ENCODE measurements at regions not wholly inside any gene's neighbourhood (a gene's known extent, or its start where the extent isn't known, plus 50 kb on each side); places are given as distances from the start of the nearest gene placed in this dataset.
"Not testable (repeated sequence)": the region's sequence is repeated elsewhere in the genome, so short reads cannot be mapped to it uniquely, and the experiment has no call there.

- Histone ChIP-seq H3K4me1 (ENCODE audit: control insufficient read depth, insufficient read depth, low read length) (no peaks in the 10 kb centered on the region), H3K27ac (ENCODE audit: insufficient read depth, low read depth, low read length, poor library complexity, severe bottlenecking) (no peak overlapping the region), H3K36me3 (ENCODE audit: control insufficient read depth, insufficient read depth, low read length) (no peaks in the 10 kb centered on the region), H3K27me3 (ENCODE audit: control insufficient read depth, insufficient read depth, low read length, poor library complexity, severe bottlenecking) (no peaks in the 10 kb centered on the region), H3K4me3 (ENCODE audit: insufficient read depth, low read depth, low read length) (no peak overlapping the region), H3K9me3 (ENCODE audit: control insufficient read depth, low read length) (no peaks in the 10 kb centered on the region)
- 92 to 100% methylated on average over 2 of the region's 2 CpGs for WGBS, 2 experiments
Measured at GRCh38 chrX:7641141-7641540, 201.8 kb upstream of the VCX start.

- H3K27me3 ChIP-seq (ENCODE audit: control insufficient read depth, insufficient read depth, low read length, poor library complexity, severe bottlenecking), result no peaks in the 10 kb centered on the region
- WGBS, 2 experiments, result 89 to 100% methylated on average over 1 to 2 of the region's 2 CpGs
Measured at GRCh38 chrX:7640392-7640791, 202.6 kb upstream of the VCX start.

GRCh38 chrX:7638078-7638710 lies 204.8 kb upstream of the VCX start:
- 90 to 93% methylated on average over 7 of the region's 7 CpGs for WGBS, 2 experiments

More at GRCh38 chrX:7640392-7640791, 202.6 kb upstream of the VCX start:
- no peaks in the 10 kb centered on the region for H3K4me1 ChIP-seq (ENCODE audit: control insufficient read depth, insufficient read depth, low read length)
- H3K4me3 ChIP-seq (ENCODE audit: insufficient read depth, low read depth, low read length), result no peak overlapping the region
- no peaks in the 10 kb centered on the region for H3K9me3 ChIP-seq (ENCODE audit: control insufficient read depth, low read length)
- H3K27ac ChIP-seq (ENCODE audit: insufficient read depth, low read depth, low read length, poor library complexity, severe bottlenecking), result no peak overlapping the region
- H3K36me3 ChIP-seq (ENCODE audit: control insufficient read depth, insufficient read depth, low read length), result no peaks in the 10 kb centered on the region

GRCh38 chrX:7637066-7637465 lies 205.9 kb upstream of the VCX start:
- WGBS, 2 experiments, result 89 to 100% methylated on average over 1 of the region's 3 CpGs
- no peak overlapping the region for H3K4me3 ChIP-seq (ENCODE audit: insufficient read depth, low read depth, low read length)
- no peaks in the 10 kb centered on the region for H3K27me3 ChIP-seq (ENCODE audit: control insufficient read depth, insufficient read depth, low read length, poor library complexity, severe bottlenecking)

More at GRCh38 chrX:7638078-7638710, 204.8 kb upstream of the VCX start:
- Histone ChIP-seq H3K27me3 (ENCODE audit: control insufficient read depth, insufficient read depth, low read length, poor library complexity, severe bottlenecking) (no peaks in the 10 kb centered on the region), H3K9me3 (ENCODE audit: control insufficient read depth, low read length) (no peaks in the 10 kb centered on the region), H3K36me3 (ENCODE audit: control insufficient read depth, insufficient read depth, low read length) (no peaks in the 10 kb centered on the region), H3K4me3 (ENCODE audit: insufficient read depth, low read depth, low read length) (no peak overlapping the region), H3K27ac (ENCODE audit: insufficient read depth, low read depth, low read length, poor library complexity, severe bottlenecking) (no peak overlapping the region), H3K4me1 (ENCODE audit: control insufficient read depth, insufficient read depth, low read length) (no peaks in the 10 kb centered on the region)

GRCh38 chrX:7635604-7636003 lies 207.4 kb upstream of the VCX start:
- Histone ChIP-seq H3K27ac (ENCODE audit: insufficient read depth, low read depth, low read length, poor library complexity, severe bottlenecking) (no peak overlapping the region), H3K4me1 (ENCODE audit: control insufficient read depth, insufficient read depth, low read length) (no peaks in the 10 kb centered on the region), H3K27me3 (ENCODE audit: control insufficient read depth, insufficient read depth, low read length, poor library complexity, severe bottlenecking) (no peaks in the 10 kb centered on the region), H3K9me3 (ENCODE audit: control insufficient read depth, low read length) (no peaks in the 10 kb centered on the region), H3K4me3 (ENCODE audit: insufficient read depth, low read depth, low read length) (no peak overlapping the region), H3K36me3 (ENCODE audit: control insufficient read depth, insufficient read depth, low read length) (no peaks in the 10 kb centered on the region)
- 100% methylated on average over 2 of the region's 3 CpGs; no CpG with 5 or more reads in 1 of the 2 experiments for WGBS, 2 experiments

More at GRCh38 chrX:7637066-7637465, 205.9 kb upstream of the VCX start:
- no peaks in the 10 kb centered on the region for H3K4me1 ChIP-seq (ENCODE audit: control insufficient read depth, insufficient read depth, low read length)
- no peak overlapping the region for H3K27ac ChIP-seq (ENCODE audit: insufficient read depth, low read depth, low read length, poor library complexity, severe bottlenecking)
- no peaks in the 10 kb centered on the region for H3K9me3 ChIP-seq (ENCODE audit: control insufficient read depth, low read length)
- no peaks in the 10 kb centered on the region for H3K36me3 ChIP-seq (ENCODE audit: control insufficient read depth, insufficient read depth, low read length)

GRCh38 chrX:7620560-7620959 lies 222.4 kb upstream of the VCX start:
- Histone ChIP-seq H3K4me3 (ENCODE audit: insufficient read depth, low read depth, low read length) (no peak overlapping the region), H3K27ac (ENCODE audit: insufficient read depth, low read depth, low read length, poor library complexity, severe bottlenecking) (no peak overlapping the region), H3K4me1 (ENCODE audit: control insufficient read depth, insufficient read depth, low read length) (no peaks in the 10 kb centered on the region), H3K9me3 (ENCODE audit: control insufficient read depth, low read length) (no peaks in the 10 kb centered on the region), H3K36me3 (ENCODE audit: control insufficient read depth, insufficient read depth, low read length) (no peaks in the 10 kb centered on the region), H3K27me3 (ENCODE audit: control insufficient read depth, insufficient read depth, low read length, poor library complexity, severe bottlenecking) (no peaks in the 10 kb centered on the region)
- WGBS, 2 experiments, result 90 to 94% methylated on average over 3 of the region's 3 CpGs

GRCh38 chrX:7617994-7618393 lies 225.0 kb upstream of the VCX start:
- no peaks in the 10 kb centered on the region for H3K36me3 ChIP-seq (ENCODE audit: control insufficient read depth, insufficient read depth, low read length)
- H3K4me3 ChIP-seq (ENCODE audit: insufficient read depth, low read depth, low read length), result no peak overlapping the region
- H3K9me3 ChIP-seq (ENCODE audit: control insufficient read depth, low read length), result no peaks in the 10 kb centered on the region

GRCh38 chrX:7614616-7615015 lies 228.4 kb upstream of the VCX start:
- H3K9me3 ChIP-seq (ENCODE audit: control insufficient read depth, low read length), result no peaks in the 10 kb centered on the region
- no peak overlapping the region for H3K4me3 ChIP-seq (ENCODE audit: insufficient read depth, low read depth, low read length)
- H3K27me3 ChIP-seq (ENCODE audit: control insufficient read depth, insufficient read depth, low read length, poor library complexity, severe bottlenecking), result no peaks in the 10 kb centered on the region
- H3K36me3 ChIP-seq (ENCODE audit: control insufficient read depth, insufficient read depth, low read length), result no peaks in the 10 kb centered on the region
- no peak overlapping the region for H3K27ac ChIP-seq (ENCODE audit: insufficient read depth, low read depth, low read length, poor library complexity, severe bottlenecking)
- WGBS, 2 experiments, result 88 to 95% methylated on average over 3 of the region's 3 CpGs
- H3K4me1 ChIP-seq (ENCODE audit: control insufficient read depth, insufficient read depth, low read length), result no peaks in the 10 kb centered on the region

More at GRCh38 chrX:7617994-7618393, 225.0 kb upstream of the VCX start:
- H3K27ac ChIP-seq (ENCODE audit: insufficient read depth, low read depth, low read length, poor library complexity, severe bottlenecking), result no peak overlapping the region
- H3K27me3 ChIP-seq (ENCODE audit: control insufficient read depth, insufficient read depth, low read length, poor library complexity, severe bottlenecking), result no peaks in the 10 kb centered on the region
- 88 to 98% methylated on average over 3 of the region's 3 CpGs for WGBS, 2 experiments
- no peaks in the 10 kb centered on the region for H3K4me1 ChIP-seq (ENCODE audit: control insufficient read depth, insufficient read depth, low read length)

- not testable (repeated sequence) for H3K27me3 ChIP-seq (ENCODE audit: control insufficient read depth, insufficient read depth, low read length, poor library complexity, severe bottlenecking); H3K27ac ChIP-seq (ENCODE audit: insufficient read depth, low read depth, low read length, poor library complexity, severe bottlenecking); H3K9me3 ChIP-seq (ENCODE audit: control insufficient read depth, low read length); H3K4me1 ChIP-seq (ENCODE audit: control insufficient read depth, insufficient read depth, low read length); H3K4me3 ChIP-seq (ENCODE audit: insufficient read depth, low read depth, low read length); H3K36me3 ChIP-seq (ENCODE audit: control insufficient read depth, insufficient read depth, low read length)
- WGBS, 2 experiments, result 93 to 97% methylated on average over 12 to 22 of the region's 29 CpGs
Measured at GRCh38 chrX:7608625-7609024, 234.3 kb upstream of the VCX start.

- no peak overlapping the region for H3K27ac ChIP-seq (ENCODE audit: insufficient read depth, low read depth, low read length, poor library complexity, severe bottlenecking)
- no peaks in the 10 kb centered on the region for H3K9me3 ChIP-seq (ENCODE audit: control insufficient read depth, low read length)
- H3K36me3 ChIP-seq (ENCODE audit: control insufficient read depth, insufficient read depth, low read length), result no peaks in the 10 kb centered on the region
- no peaks in the 10 kb centered on the region for H3K27me3 ChIP-seq (ENCODE audit: control insufficient read depth, insufficient read depth, low read length, poor library complexity, severe bottlenecking)
- H3K4me3 ChIP-seq (ENCODE audit: insufficient read depth, low read depth, low read length), result no peak overlapping the region
- 100% methylated on average over 5 to 6 of the region's 7 CpGs for WGBS, 2 experiments
- H3K4me1 ChIP-seq (ENCODE audit: control insufficient read depth, insufficient read depth, low read length), result no peaks in the 10 kb centered on the region
Measured at GRCh38 chrX:7606039-7606652, 236.8 kb upstream of the VCX start.
